Aorta (tissue), 5 donors: ENCODE measurements at regions not wholly inside any gene's neighbourhood (a gene's known extent, or its start where the extent isn't known, plus 50 kb on each side); places are given as distances from the start of the nearest gene placed in this dataset.

Experiments
- ATAC-seq: fragments of 200-7000 bp; cut with Tn5 transposase; one replicate; pipeline ENCODE4 v1.9.1; 2022; ENCODE audit warnings: moderate library complexity; ENCODE audit not compliant: low FRiP score
- DNase-seq, 2 donors: peaks; one replicate each; pipeline ENCODE4 v3.0.0-alpha.2; 2020
- H3K27ac ChIP-seq, 2 donors: one replicate each; pipeline ENCODE4 v1.5.1; 2013; ENCODE audit warnings: low read length in 2 of 2, mild to moderate bottlenecking in 2 of 2, moderate library complexity in 2 of 2, control low read depth in 1 of 2, inconsistent platforms in 1 of 2, low read depth in 1 of 2
- H3K27me3 ChIP-seq, 2 donors: one replicate each; pipeline ENCODE4 v1.6.1; 2013; ENCODE audit warnings: control low read depth in 1 of 2, low read length in 1 of 2, mild to moderate bottlenecking in 1 of 2, moderate library complexity in 1 of 2; ENCODE audit not compliant: insufficient read depth in 2 of 2, control insufficient read depth in 1 of 2
- H3K36me3 ChIP-seq, 2 donors: one replicate each; pipeline ENCODE4 v1.6.1; 2013; ENCODE audit warnings: control low read depth in 1 of 2, low read length in 1 of 2, mild to moderate bottlenecking in 1 of 2; ENCODE audit not compliant: insufficient read depth in 2 of 2, control insufficient read depth in 1 of 2
- H3K4me1 ChIP-seq, 2 donors: one replicate each; pipeline ENCODE4 v1.6.1; 2013; ENCODE audit warnings: low read length in 2 of 2, control low read depth in 1 of 2, mild to moderate bottlenecking in 1 of 2, moderate library complexity in 1 of 2; ENCODE audit not compliant: insufficient read depth in 2 of 2, control insufficient read depth in 1 of 2
- H3K4me3 ChIP-seq, 2 donors: one replicate each; pipeline ENCODE4 v1.5.1; 2013; ENCODE audit warnings: low read length in 2 of 2, control low read depth in 1 of 2, mild to moderate bottlenecking in 1 of 2
- H3K9me3 ChIP-seq: one replicate; pipeline ENCODE4 v1.6.1; 2013; ENCODE audit warnings: mild to moderate bottlenecking, low read length; ENCODE audit not compliant: control insufficient read depth
- WGBS, 2 donors: extraction: QIAGEN DNeasy Blood & Tissue Kit; methylation state at CpG; one replicate each; pipeline ENCODE4 v1.1.7; 2013; 5-methylcytosine and 5-hydroxymethylcytosine counted together
- intact Hi-C, 2 donors: fragments of 100-400 bp; cut with DNase I; formaldehyde crosslinking; loops; one replicate each; pipeline versions ENCODE4 v1.14.2 to v1.15.0; 2022
- donor health status: healthy with polysubstance abuse.
- donor health status: Bipolar disorder and iron deficiency.
- donor health status: DM: no; HTN: no; CAD: no.
- donor health status: DM: no; HTN: no; CAD: no.
- donor health status: DM: yes; HTN: yes; CAD: no.

- WGBS, 2 donors = 44 to 56% methylated on average over 2 of the region's 2 CpGs
- Histone ChIP-seq H3K27me3 (no peaks in the 10 kb centered on the region), H3K9me3 (no peaks in the 10 kb centered on the region), H3K36me3 (no peaks in the 10 kb centered on the region), H3K27ac (no peak overlapping the region), H3K4me1 (no peaks in the 10 kb centered on the region), H3K4me3 (no peak overlapping the region)
- intact Hi-C loops = no loop called here
- no peak for DNase-seq
- ATAC-seq = no peak
These were observed 62.9 kb upstream of the DMRTA1 start for GRCh38 chr9:22383718-22384117.

- 63 to 68% methylated on average over 5 of the region's 5 CpGs for WGBS, 2 donors
- Histone ChIP-seq H3K27ac (no peak overlapping the region), H3K4me3 (no peak overlapping the region), H3K27me3 (no peaks in the 10 kb centered on the region), H3K9me3 (no peaks in the 10 kb centered on the region), H3K36me3 (no peaks in the 10 kb centered on the region), H3K4me1 (no peaks in the 10 kb centered on the region)
- intact Hi-C loops = no loop called here
- no peak for ATAC-seq
- no peak for DNase-seq
These were observed 57.4 kb upstream of the DMRTA1 start for GRCh38 chr9:22389271-22389670.

GRCh38 chr9:22392523-22392922 lies 54.1 kb upstream of the DMRTA1 start:
- Histone ChIP-seq H3K36me3 (no peaks in the 10 kb centered on the region), H3K27ac (no peak overlapping the region), H3K27me3 (no peaks in the 10 kb centered on the region), H3K4me3 (no peak overlapping the region), H3K9me3 (no peaks in the 10 kb centered on the region), H3K4me1 (no peaks in the 10 kb centered on the region)
- no peak for DNase-seq
- no peak for ATAC-seq
- 1 to 14% methylated on average over 3 of the region's 3 CpGs for WGBS, 2 donors
- intact Hi-C loops = no loop called here

GRCh38 chr9:22395687-22396141 lies 50.9 kb upstream of the DMRTA1 start:
- Histone ChIP-seq H3K27me3 (no peaks in the 10 kb centered on the region), H3K4me1 (no peaks in the 10 kb centered on the region), H3K4me3 (no peak overlapping the region), H3K9me3 (no peaks in the 10 kb centered on the region), H3K36me3 (no peaks in the 10 kb centered on the region), H3K27ac (no peak overlapping the region)
- no peak for ATAC-seq
- WGBS, 2 donors = 76 to 77% methylated on average over 2 of the region's 2 CpGs
- intact Hi-C loops = no loop called here
- no peak for DNase-seq
